ENCODE measurements at regions not wholly inside any gene's neighbourhood (a gene's known extent, or its start where the extent isn't known, plus 50 kb on each side); places are given as distances from the start of the nearest gene placed in this dataset.
"Not testable (repeated sequence)": the region's sequence is repeated elsewhere in the genome, so short reads cannot be mapped to it uniquely, and the experiment has no call there.

GRCh38 chr12:13562915-13563742 is 366.6 kb downstream of the EMP1 start:
- no peak for DNase-seq (ENCODE audit: low read depth)

DNA sequence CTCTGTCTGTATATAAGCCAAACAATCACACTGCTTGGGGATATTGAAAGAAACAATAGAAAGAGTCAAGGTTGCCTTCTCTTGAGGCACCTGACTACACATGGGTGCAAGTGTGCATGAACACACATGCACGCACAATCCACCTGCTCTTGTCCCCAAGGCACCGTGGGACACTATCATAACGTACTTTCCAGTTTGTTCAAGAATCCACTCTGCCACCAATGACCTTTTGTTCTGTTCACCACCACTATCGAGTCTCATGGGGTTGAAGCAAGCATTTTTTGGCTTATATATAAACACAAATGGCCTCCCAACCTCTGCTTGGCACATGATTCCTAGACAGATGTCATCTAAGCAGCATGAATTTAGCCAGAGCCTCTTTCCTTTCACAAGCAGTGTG is 365.4 kb downstream of the EMP1 start:
- DNase-seq (ENCODE audit: low read depth), result no peak

GRCh38 chr12:13559318-13559978 is 362.9 kb downstream of the EMP1 start:
- DNase-seq (ENCODE audit: low read depth), result no peak

GRCh38 chr12:13552830-13553229 is 356.3 kb downstream of the EMP1 start:
- no peak for DNase-seq (ENCODE audit: low read depth)

- DNase-seq (ENCODE audit: low read depth), result no peak
Observed at GRCh38 chr12:13547283-13547682, 350.8 kb downstream of the EMP1 start.

GRCh38 chr12:13546231-13546630 is 349.7 kb downstream of the EMP1 start:
- DNase-seq (ENCODE audit: low read depth), result no peak

- DNase-seq (ENCODE audit: low read depth), result peak; percentile 16
Observed at GRCh38 chr12:13539051-13539450, 342.5 kb downstream of the EMP1 start.

- no peak for DNase-seq (ENCODE audit: low read depth)
Observed at GRCh38 chr12:13538136-13538535, 341.6 kb downstream of the EMP1 start.

DNA sequence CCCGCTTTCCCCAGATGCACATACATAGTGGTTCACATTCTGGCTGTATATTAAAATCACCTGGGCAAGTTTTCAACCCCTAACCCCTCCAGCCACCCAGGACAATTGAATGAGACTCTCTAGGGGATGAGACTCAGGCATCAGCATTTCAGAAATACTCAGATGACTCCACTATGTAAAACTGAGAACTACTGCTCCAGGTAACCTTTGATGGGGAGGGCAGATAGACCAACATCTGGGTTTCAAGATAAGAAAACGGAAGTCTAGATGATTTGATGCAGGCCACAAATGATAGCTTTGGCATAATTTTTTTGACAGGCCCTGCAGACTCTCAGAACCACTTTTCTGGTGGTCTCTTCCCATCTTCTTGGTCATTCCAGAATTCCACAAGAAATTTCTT is 341.1 kb downstream of the EMP1 start:
- DNase-seq (ENCODE audit: low read depth), result no peak

- no peak for DNase-seq (ENCODE audit: low read depth)
Observed at GRCh38 chr12:13536219-13536910, 339.8 kb downstream of the EMP1 start.

DNA sequence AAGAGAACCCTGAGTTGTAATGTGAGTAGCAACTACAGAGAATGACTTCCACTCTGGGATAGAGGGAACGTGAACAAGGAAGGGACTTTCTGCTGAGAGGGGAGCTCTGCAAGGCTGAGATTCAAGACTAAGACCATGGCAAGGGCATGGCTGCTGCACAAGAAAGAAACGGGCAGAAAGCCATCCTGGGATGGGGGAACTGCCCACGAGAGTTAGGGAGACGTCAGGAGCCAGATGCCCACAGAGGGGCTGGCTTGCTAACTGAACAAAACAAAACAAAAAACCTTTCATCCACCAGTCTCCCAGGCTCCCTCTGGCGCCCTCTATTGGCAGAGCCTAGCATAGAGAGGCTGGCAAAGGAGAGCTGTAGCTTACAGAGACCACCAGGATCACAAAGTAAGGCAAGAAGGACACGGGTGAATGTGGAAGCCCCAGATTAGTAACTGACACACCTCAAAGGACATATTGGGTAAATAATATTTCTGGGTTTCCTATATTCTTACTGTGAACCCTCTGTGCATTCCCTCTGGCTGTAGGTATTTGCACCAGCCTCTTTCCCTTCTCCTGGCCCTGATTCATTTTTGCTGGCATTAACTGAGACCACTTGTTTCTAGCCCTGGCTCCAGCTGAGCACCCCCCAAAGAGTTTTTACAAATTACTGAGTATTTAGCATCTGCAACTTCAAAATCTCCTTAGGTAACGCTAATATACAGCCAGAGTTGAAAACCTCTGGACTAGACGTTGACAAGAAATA is 338.3 kb downstream of the EMP1 start:
- peak; percentile 54 for DNase-seq (ENCODE audit: low read depth)

- DNase-seq (ENCODE audit: low read depth), result peak; percentile 47
Observed at GRCh38 chr12:13534242-13534641, 337.7 kb downstream of the EMP1 start.

DNA sequence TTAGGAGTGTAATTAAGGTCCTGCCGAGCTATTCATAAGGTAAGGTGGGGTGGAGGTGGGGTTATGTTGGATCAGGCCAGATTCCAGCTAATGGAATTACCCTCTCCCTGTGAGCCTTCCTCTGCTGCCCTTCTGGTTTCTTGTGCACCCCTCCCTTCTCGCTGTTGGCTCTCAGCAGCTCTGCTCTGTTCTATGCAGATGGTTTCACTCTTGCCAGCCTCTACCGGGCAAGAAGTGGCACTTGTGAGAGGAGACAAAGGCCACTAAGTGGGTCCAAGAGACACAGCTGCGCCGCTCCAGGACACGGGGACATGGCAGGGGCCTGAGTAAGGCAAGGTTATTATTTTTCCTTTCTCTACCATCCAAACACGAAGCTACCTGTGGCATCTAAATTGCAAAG is 334.4 kb downstream of the EMP1 start:
- no peak for DNase-seq (ENCODE audit: low read depth)

DNA sequence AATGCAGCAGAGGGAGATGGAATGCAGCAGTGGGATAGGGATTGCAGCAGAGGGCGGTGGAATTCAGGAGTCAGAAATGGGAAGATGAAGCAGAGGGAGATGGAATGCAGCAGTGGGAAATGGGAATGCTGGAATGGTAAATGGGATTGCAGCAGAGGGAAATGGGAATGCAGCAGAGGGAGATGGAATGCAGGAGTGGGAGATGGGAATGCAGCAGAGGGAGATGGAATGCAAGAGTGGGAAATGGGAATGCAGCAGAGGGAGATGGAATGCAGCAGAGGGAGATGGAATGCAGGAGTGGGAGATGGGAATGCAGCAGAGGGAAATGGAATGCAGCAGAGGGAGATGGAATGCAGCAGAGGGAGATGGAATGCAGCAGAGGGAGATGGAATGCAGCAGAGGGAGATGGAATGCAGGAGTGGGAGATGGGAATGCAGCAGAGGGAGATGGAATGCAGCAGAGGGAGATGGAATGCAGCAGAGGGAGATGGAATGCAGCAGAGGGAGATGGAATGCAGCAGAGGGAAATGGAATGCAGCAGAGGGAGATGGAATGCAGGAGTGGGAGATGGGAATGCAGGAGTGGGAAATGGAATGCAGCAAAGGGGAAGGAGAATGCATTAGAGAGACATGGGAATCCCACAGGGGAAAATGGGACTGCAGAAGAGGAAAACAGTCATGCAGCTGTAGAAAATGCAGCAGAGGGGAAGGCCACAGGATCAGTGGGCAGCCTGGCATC is 329.8 kb downstream of the EMP1 start:
- DNase-seq (ENCODE audit: low read depth), result peak; percentile 68

GRCh38 chr12:13523536-13524307 is 327.2 kb downstream of the EMP1 start:
- peak; percentile 45 for DNase-seq (ENCODE audit: low read depth)

GRCh38 chr12:13518034-13518433 is 321.5 kb downstream of the EMP1 start:
- not testable (repeated sequence) for DNase-seq (ENCODE audit: low read depth)

DNA sequence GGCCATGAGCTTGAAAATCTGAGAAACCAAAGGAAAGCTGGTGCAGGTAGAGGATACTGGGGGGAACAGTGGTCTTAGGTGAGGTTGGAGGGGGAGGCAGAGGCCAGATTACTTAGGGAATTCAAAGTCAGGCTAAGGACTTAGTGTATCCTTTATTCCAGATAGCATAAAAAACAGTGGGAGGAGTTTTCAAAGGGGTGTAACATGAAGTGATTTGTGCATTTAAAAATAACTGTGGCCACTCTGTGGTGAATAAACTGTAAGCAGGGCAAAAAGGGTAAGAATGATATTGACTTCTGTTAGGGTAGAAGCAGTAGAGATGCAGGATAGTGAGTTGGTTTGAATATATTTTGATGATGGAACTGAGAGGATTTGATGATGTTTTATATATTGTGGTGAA is 313.2 kb downstream of the EMP1 start:
- DNase-seq (ENCODE audit: low read depth), result no peak

- DNase-seq (ENCODE audit: low read depth), result no peak
Observed at GRCh38 chr12:13505636-13506035, 309.1 kb downstream of the EMP1 start.

DNA sequence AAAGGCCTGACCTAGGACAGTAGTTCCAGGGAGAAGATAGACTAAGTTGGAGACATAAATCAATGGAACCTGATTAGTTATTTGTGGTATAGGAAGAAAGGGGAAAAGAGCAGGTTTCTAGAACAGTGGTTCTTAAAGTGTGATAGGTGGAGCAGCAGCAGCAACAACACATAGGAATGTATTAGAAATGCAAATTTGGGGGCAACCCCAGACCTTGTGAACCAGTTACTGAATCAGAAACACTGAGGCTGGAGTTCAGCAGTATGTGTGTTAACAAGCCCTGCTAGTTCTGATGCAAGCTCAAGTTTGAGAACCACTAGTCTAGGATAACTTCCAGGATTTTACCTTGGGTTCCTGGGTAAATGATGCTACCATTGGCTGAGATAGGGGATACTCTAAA is 308.7 kb downstream of the EMP1 start:
- peak; percentile 64 for DNase-seq (ENCODE audit: low read depth)

DNA sequence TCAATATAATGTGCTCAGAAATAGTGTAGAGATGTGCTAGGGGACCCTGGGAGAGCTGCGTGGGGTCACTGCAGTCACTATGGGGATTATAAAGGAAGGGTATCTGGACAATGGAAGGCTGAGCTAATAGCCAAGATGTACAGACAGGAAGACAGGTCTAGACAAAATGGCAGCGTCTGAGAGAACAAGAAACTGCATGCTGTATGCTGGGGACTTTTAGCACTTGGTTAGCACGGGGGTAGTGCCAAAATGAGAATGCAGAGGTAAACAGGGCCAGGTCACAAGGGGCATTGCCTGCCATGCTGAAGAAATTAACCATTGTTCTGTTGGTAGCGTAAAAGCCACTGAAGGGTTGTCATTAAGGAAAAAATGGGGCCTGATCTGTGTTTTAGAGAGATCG is 308.2 kb downstream of the EMP1 start:
- no peak for DNase-seq (ENCODE audit: low read depth)

GRCh38 chr12:13504074-13504473 is 307.5 kb downstream of the EMP1 start:
- DNase-seq (ENCODE audit: low read depth), result peak; percentile 32

All from renal cortical epithelial cell (primary cell).